ENCODE measurements at regions not wholly inside any gene's neighbourhood (a gene's known extent, or its start where the extent isn't known, plus 50 kb on each side); places are given as distances from the start of the nearest gene placed in this dataset.

GRCh38 chr4:157527954-157528353 is 307.4 kb downstream of the GRIA2 start:
- no peak for DNase-seq (ENCODE audit: low read depth, low spot score)

GRCh38 chr4:157521906-157522305 is 301.4 kb downstream of the GRIA2 start:
- DNase-seq (ENCODE audit: low read depth, low spot score): no peak

GRCh38 chr4:157514711-157515110 is 294.2 kb downstream of the GRIA2 start:
- no peak for DNase-seq (ENCODE audit: low read depth, low spot score)

GRCh38 chr4:157509341-157509740 is 288.8 kb downstream of the GRIA2 start:
- DNase-seq (ENCODE audit: low read depth, low spot score): no peak

- DNase-seq (ENCODE audit: low read depth, low spot score): no peak
These were observed 282.1 kb downstream of the GRIA2 start for GRCh38 chr4:157502656-157503055.

GRCh38 chr4:157459785-157460184 is 239.3 kb downstream of the GRIA2 start:
- DNase-seq (ENCODE audit: low read depth, low spot score): no peak

GRCh38 chr4:157447195-157447594 is 226.7 kb downstream of the GRIA2 start:
- no peak for DNase-seq (ENCODE audit: low read depth, low spot score)

GRCh38 chr4:157444014-157444413 is 223.5 kb downstream of the GRIA2 start:
- no peak for DNase-seq (ENCODE audit: low read depth, low spot score)

GRCh38 chr4:157443537-157443936 is 223.0 kb downstream of the GRIA2 start:
- DNase-seq (ENCODE audit: low read depth, low spot score): no peak

GRCh38 chr4:157425897-157426296 is 205.4 kb downstream of the GRIA2 start:
- DNase-seq (ENCODE audit: low read depth, low spot score): no peak

- no peak for DNase-seq (ENCODE audit: low read depth, low spot score)
These were observed 203.0 kb downstream of the GRIA2 start for GRCh38 chr4:157423526-157424020.

GRCh38 chr4:157421365-157421764 is 200.8 kb downstream of the GRIA2 start:
- DNase-seq (ENCODE audit: low read depth, low spot score): no peak
